IMR-90 (cell line): ENCODE measurements at regions not wholly inside any gene's neighbourhood (a gene's known extent, or its start where the extent isn't known, plus 50 kb on each side); places are given as distances from the start of the nearest gene placed in this dataset.

Experiments used
- BHLHE40 ChIP-seq: fragments of 150-350 bp; IDR thresholded peaks from 2 replicates; pipeline ENCODE4 v1.6.1; 2016; ENCODE audit warnings: mild to moderate bottlenecking, low read depth, low read length
- CEBPB ChIP-seq: IDR thresholded peaks from 2 replicates; pipeline ENCODE4 v1.6.1; 2012; ENCODE audit warnings: low read depth, low read length, improper control_type of control experiment
- CTCF ChIP-seq: conservative IDR thresholded peaks from 2 replicates; pipeline ENCODE4 v1.5.1; 2012; ENCODE audit warnings: mild to moderate bottlenecking, low read depth, low read length, improper control_type of control experiment
- POLR2A ChIP-seq: IDR thresholded peaks from 2 replicates; pipeline ENCODE4 v1.6.1; 2012; ENCODE audit warnings: mild to moderate bottlenecking, low read depth, low read length
- RAD21 ChIP-seq: IDR thresholded peaks from 2 replicates; pipeline ENCODE4 v1.6.1; 2012; ENCODE audit warnings: low read length, improper control_type of control experiment
- USF2 ChIP-seq: fragments of 150-350 bp; IDR thresholded peaks from 2 replicates; pipeline ENCODE4 v1.6.1; 2017; ENCODE audit warnings: mild to moderate bottlenecking, antibody characterized with exemption, low read length, low read depth

- TF ChIP-seq CTCF = no peak
- no peak for TF ChIP-seq POLR2A
- TF ChIP-seq BHLHE40 = no peak
- TF ChIP-seq USF2 = no peak
- TF ChIP-seq RAD21 = no peak
- TF ChIP-seq CEBPB = no peak
These were observed 348.8 kb downstream of the TPBG start for GRCh38 chr6:82712389-82712788.
